Heart left ventricle (tissue), 13 donors: ENCODE measurements at regions not wholly inside any gene's neighbourhood (a gene's known extent, or its start where the extent isn't known, plus 50 kb on each side); places are given as distances from the start of the nearest gene placed in this dataset.

Source experiments
- CTCF ChIP-seq, 12 donors: fragments of 200-600 bp; sonication (generic) in 4 of 12; IDR thresholded peaks; one replicate each; pipeline versions ENCODE4 v1.5.0 to v1.8.0; 2018 to 2022; ENCODE audit warnings: antibody characterized with exemption in 12 of 12, mild to moderate bottlenecking in 5 of 12
- POLR2A ChIP-seq, 2 donors: fragments of 450-650 bp; IDR thresholded peaks; one replicate each; pipeline ENCODE4 v1.6.1; 2017; ENCODE audit warnings: antibody characterized with exemption in 2 of 2, mild to moderate bottlenecking in 2 of 2, moderate library complexity in 2 of 2
- donor health status: ischemic (EF 13 %, LVEDD 7.1; RV severe dilation, severe dysfunction).
- donor health status: DM: no; HTN: yes; CAD: no.
- donor health status: DM: no; HTN: no; CAD: no.
- donor health status: ischemic (EF 25% LVEDD 6.9; RV normal size, moderate dysfunction).
- donor health status: ischemic (EF 25% LVEDD 5.7; RV mildly dilated, moderate dysfunction).
- donor health status: ischemic (EF 35%, LVEDD 5.7; RV mildly dilated, moderate dysfunction).
- donor health status: nonischemic (EF 11% LVEDD 7.7; RV severe dilation, severe dysfunction).
- donor health status: DM: yes; HTN: yes; CAD: no.
- donor health status: PGD.
- donor health status: ischemic (EF 29% LVEDD 5.4; RV normal size, mild dysfunction).
- donor health status: nonischemic (EF 23%, LVEDD 6.1; RV moderate dilation, normal function).

GRCh38 chr1:70567167-70567566 lies 156.1 kb downstream of the CTH start:
- TF ChIP-seq CTCF (IDR thresholded peaks at IDR 0.05) (no peak), POLR2A (IDR thresholded peaks at IDR 0.05) (no peak)
